Spleen (tissue), 11 donors: ENCODE measurements at regions not wholly inside any gene's neighbourhood (a gene's known extent, or its start where the extent isn't known, plus 50 kb on each side); places are given as distances from the start of the nearest gene placed in this dataset.

Experiments
- DNase-seq: peaks from one replicate; pipeline ENCODE4 v3.0.0-alpha.2; 2020
- H3K27ac ChIP-seq, 8 donors: fragments of 200-600 bp; sonication (generic) in 7 of 8; 1 replicate in 4 of 8; 2 replicates in 4 of 8; pipeline versions ENCODE4 v1.5.0 to v1.8.0; 2016 to 2021; ENCODE audit warnings: inconsistent platforms in 4 of 8, mild to moderate bottlenecking in 4 of 8, moderate library complexity in 1 of 8
- H3K27me3 ChIP-seq, 7 donors: fragments of 200-600 bp; sonication (generic) in 6 of 7; replicated peaks in 1 of 7; 1 replicate in 4 of 7; 2 replicates in 3 of 7; pipeline versions ENCODE4 v1.5.0 to v1.8.0; 2016 to 2021; ENCODE audit warnings: inconsistent platforms in 3 of 7, mild to moderate bottlenecking in 1 of 7
- H3K36me3 ChIP-seq, 6 donors: fragments of 200-600 bp; sonication (generic) in 5 of 6; 1 replicate in 4 of 6; 2 replicates in 2 of 6; pipeline versions ENCODE4 v1.5.0 to v1.8.0; 2016 to 2021; ENCODE audit warnings: inconsistent platforms in 2 of 6
- H3K4me1 ChIP-seq, 6 donors: fragments of 200-600 bp; sonication (generic) in 5 of 6; 1 replicate in 3 of 6; 2 replicates in 3 of 6; pipeline versions ENCODE4 v1.5.0 to v1.8.0; 2016 to 2021; ENCODE audit warnings: inconsistent platforms in 3 of 6
- H3K4me3 ChIP-seq, 8 donors: fragments of 200-600 bp; sonication (generic) in 7 of 8; 1 replicate in 4 of 8; 2 replicates in 4 of 8; pipeline versions ENCODE4 v1.5.0 to v1.8.0; 2016 to 2021; ENCODE audit warnings: inconsistent platforms in 4 of 8, mild to moderate bottlenecking in 4 of 8, moderate library complexity in 2 of 8
- H3K9me3 ChIP-seq, 8 donors: fragments of 200-600 bp; sonication (generic) in 7 of 8; 1 replicate in 4 of 8; 2 replicates in 4 of 8; pipeline versions ENCODE4 v1.5.0 to v1.8.0; 2016 to 2021; ENCODE audit warnings: inconsistent platforms in 4 of 8
- CTCF ChIP-seq, 11 experiments: fragments of 200-600 bp in 7 of 11; fragments of 450-650 bp in 4 of 11; sonication (generic) in 4 of 11; IDR thresholded peaks in 8 of 11; conservative IDR thresholded peaks in 3 of 11; 1 replicate in 7 of 11; 2 replicates in 4 of 11; pipeline versions ENCODE4 v1.4.0 to v1.8.0; 2016 to 2021; ENCODE audit warnings: antibody characterized with exemption in 11 of 11, inconsistent platforms in 4 of 11, mild to moderate bottlenecking in 1 of 11
- POLR2A ChIP-seq, 3 donors: fragments of 450-650 bp; IDR thresholded peaks; one replicate each; pipeline ENCODE4 v1.5.1; 2017; ENCODE audit warnings: antibody characterized with exemption in 3 of 3, mild to moderate bottlenecking in 1 of 3
- POLR2AphosphoS5 ChIP-seq, 3 donors: sonication (generic); formaldehyde crosslinking; IDR thresholded peaks; one replicate each; pipeline ENCODE4 v1.5.1; 2017; ENCODE audit warnings: antibody characterized with exemption in 3 of 3
- WGBS, 5 donors: extraction: QIAGEN DNeasy Blood & Tissue Kit in 3 of 5; methylation state at CpG; one replicate each; pipeline versions ENCODE4 v1.1.5 to v1.1.7; 2013 to 2018; 5-methylcytosine and 5-hydroxymethylcytosine counted together
- intact Hi-C: fragments of 100-400 bp; cut with DNase I; formaldehyde crosslinking; loops from one replicate; pipeline ENCODE4 v1.15.0; 2023; ENCODE audit warnings: low total_unique reads
- donor health status: healthy with polysubstance abuse.
- donor health status: DM: no; HTN: no; CAD: no; lungs with moderate emphysema.
- donor health status: DM: no; HTN: no; CAD: no.
- donor health status: Bipolar disorder and iron deficiency.
- donor health status: healthy.
- donor health status: DM: no; HTN: no; CAD: no.
- donor health status: DM: yes; HTN: yes; CAD: no.

- DNase-seq = no peak
- 63 to 84% (median 80%) methylated on average over 6 of the region's 6 CpGs for WGBS, 5 donors
- Histone ChIP-seq H3K4me3 (no peak overlapping the region), H3K27me3 (no peaks in the 10 kb centered on the region), H3K27ac (no peak overlapping the region), H3K9me3 (peaks cover 0 to 46% (median 28%) of the 10 kb centered on the region in 8 donors), H3K36me3 (no peaks in the 10 kb centered on the region), H3K4me1 (peaks cover 0 to 7% (median 0%) of the 10 kb centered on the region in 6 donors)
- TF ChIP-seq CTCF (IDR thresholded peaks at IDR 0.05 in 8 of 11, conservative IDR thresholded peaks at IDR 0.05 in 3 of 11) (no peak), POLR2A (IDR thresholded peaks at IDR 0.05) (no peak), POLR2AphosphoS5 (IDR thresholded peaks at IDR 0.05) (no peak)
- intact Hi-C loops = no loop called here
Measured at GRCh38 chr10:36187380-36188079, 545.4 kb upstream of the FZD8 start.

GRCh38 chr10:36185097-36185496 is 543.0 kb upstream of the FZD8 start:
- H3K4me1 ChIP-seq = peaks cover 0 to 17% (median 8%) of the 10 kb centered on the region in 6 donors
- no peak overlapping the region for H3K27ac ChIP-seq
- DNase-seq = no peak
- H3K9me3 ChIP-seq = peaks cover 0 to 21% (median 5%) of the 10 kb centered on the region in 8 donors
- no peak for TF ChIP-seq CTCF (IDR thresholded peaks at IDR 0.05 in 8 of 11, conservative IDR thresholded peaks at IDR 0.05 in 3 of 11)
- TF ChIP-seq POLR2A (IDR thresholded peaks at IDR 0.05) = no peak
- TF ChIP-seq POLR2AphosphoS5 (IDR thresholded peaks at IDR 0.05) = no peak
- no peak overlapping the region for H3K4me3 ChIP-seq
- H3K27me3 ChIP-seq = no peaks in the 10 kb centered on the region
- H3K36me3 ChIP-seq = no peaks in the 10 kb centered on the region
- intact Hi-C loops = no loop called here
- 72 to 98% (median 91%) methylated on average over 6 of the region's 6 CpGs for WGBS, 5 donors

GRCh38 chr10:36183726-36184125 is 541.6 kb upstream of the FZD8 start:
- Histone ChIP-seq H3K27me3 (no peaks in the 10 kb centered on the region), H3K9me3 (peaks cover 0 to 13% (median 0%) of the 10 kb centered on the region in 8 donors), H3K36me3 (no peaks in the 10 kb centered on the region), H3K27ac (no peak overlapping the region), H3K4me3 (no peak overlapping the region), H3K4me1 (peaks cover 0 to 17% (median 8%) of the 10 kb centered on the region in 6 donors)
- DNase-seq = no peak
- TF ChIP-seq CTCF (IDR thresholded peaks at IDR 0.05 in 8 of 11, conservative IDR thresholded peaks at IDR 0.05 in 3 of 11) (no peak), POLR2AphosphoS5 (IDR thresholded peaks at IDR 0.05) (no peak), POLR2A (IDR thresholded peaks at IDR 0.05) (no peak)
- WGBS, 5 donors = 87 to 99% (median 94%) methylated on average over 6 of the region's 6 CpGs
- intact Hi-C loops = no loop called here

GRCh38 chr10:36183056-36183455 is 541.0 kb upstream of the FZD8 start:
- TF ChIP-seq CTCF (IDR thresholded peaks at IDR 0.05 in 8 of 11, conservative IDR thresholded peaks at IDR 0.05 in 3 of 11) (no peak), POLR2AphosphoS5 (IDR thresholded peaks at IDR 0.05) (no peak), POLR2A (IDR thresholded peaks at IDR 0.05) (no peak)
- DNase-seq = no peak
- Histone ChIP-seq H3K36me3 (no peaks in the 10 kb centered on the region), H3K9me3 (peaks cover 0 to 15% (median 0%) of the 10 kb centered on the region in 8 donors), H3K27ac (peak overlapping the region in 5 of 8 donors; percentile 6 to 65 (median 49)), H3K27me3 (no peaks in the 10 kb centered on the region), H3K4me3 (no peak overlapping the region), H3K4me1 (peaks cover 0 to 17% (median 8%) of the 10 kb centered on the region in 6 donors)
- intact Hi-C loops = no loop called here
